ENCODE measurements at regions not wholly inside any gene's neighbourhood (a gene's known extent, or its start where the extent isn't known, plus 50 kb on each side); places are given as distances from the start of the nearest gene placed in this dataset.
"Not testable (repeated sequence)": the region's sequence is repeated elsewhere in the genome, so short reads cannot be mapped to it uniquely, and the experiment has no call there.

- not testable (repeated sequence) for DNase-seq
Observed at GRCh38 chr5:100379254-100379858, 155.8 kb upstream of the FAM174A start.

GRCh38 chr5:100364757-100365478 lies 170.3 kb upstream of the FAM174A start:
- not testable (repeated sequence) for DNase-seq

- DNase-seq, result not testable (repeated sequence)
Observed at GRCh38 chr5:100364343-100364742, 170.8 kb upstream of the FAM174A start.

GRCh38 chr5:100359998-100360397 lies 175.2 kb upstream of the FAM174A start:
- not testable (repeated sequence) for DNase-seq

- not testable (repeated sequence) for DNase-seq
Observed at GRCh38 chr5:100346269-100346668, 188.9 kb upstream of the FAM174A start.

- not testable (repeated sequence) for DNase-seq
Observed at GRCh38 chr5:100341485-100341884, 193.7 kb upstream of the FAM174A start.

GRCh38 chr5:100322483-100322882 lies 212.7 kb upstream of the FAM174A start:
- DNase-seq, result no peak

- no peak for DNase-seq
Observed at GRCh38 chr5:100319885-100320284, 215.3 kb upstream of the FAM174A start.

GRCh38 chr5:100313657-100314056 lies 221.5 kb upstream of the FAM174A start:
- DNase-seq, result no peak

- no peak for DNase-seq
Observed at GRCh38 chr5:100311806-100312205, 223.4 kb upstream of the FAM174A start.

GRCh38 chr5:100306000-100306399 lies 229.2 kb upstream of the FAM174A start:
- no peak for DNase-seq

GRCh38 chr5:100303216-100303615 lies 232.0 kb upstream of the FAM174A start:
- DNase-seq, result no peak

- DNase-seq, result no peak
Observed at GRCh38 chr5:100299261-100299660, 235.9 kb upstream of the FAM174A start.

- no peak for DNase-seq
Observed at GRCh38 chr5:100276071-100276470, 259.1 kb upstream of the FAM174A start.

GRCh38 chr5:100275631-100276030 lies 259.5 kb upstream of the FAM174A start:
- no peak for DNase-seq

- no peak for DNase-seq
Observed at GRCh38 chr5:100273846-100274580, 261.2 kb upstream of the FAM174A start.

- no peak for DNase-seq
Observed at GRCh38 chr5:100270023-100270771, 265.0 kb upstream of the FAM174A start.

- DNase-seq, result no peak
Observed at GRCh38 chr5:100260968-100261367, 274.2 kb upstream of the FAM174A start.

- no peak for DNase-seq
Observed at GRCh38 chr5:100252944-100253343, 282.2 kb upstream of the FAM174A start.

GRCh38 chr5:100252037-100252436 lies 283.1 kb upstream of the FAM174A start:
- DNase-seq, result no peak

GRCh38 chr5:100249884-100250269 lies 285.3 kb upstream of the FAM174A start:
- no peak for DNase-seq

GRCh38 chr5:100249211-100249883 lies 285.8 kb upstream of the FAM174A start:
- no peak for DNase-seq

GRCh38 chr5:100232736-100233135 lies 302.4 kb upstream of the FAM174A start:
- DNase-seq, result no peak
